Fibroblast of lung (primary cell): ENCODE measurements at regions not wholly inside any gene's neighbourhood (a gene's known extent, or its start where the extent isn't known, plus 50 kb on each side); places are given as distances from the start of the nearest gene placed in this dataset.

ENCODE experiments used
- DNase-seq, 2 donors: peaks; one replicate each; pipeline versions ENCODE4 v3.0.0 to v3.0.0-alpha.2; 2010; ENCODE audit warnings: low read depth in 2 of 2
- H2AFZ ChIP-seq: 2 replicates; pipeline ENCODE4 v1.5.1; 2012; ENCODE audit warnings: low read length, control low read depth, inconsistent platforms
- H3K27ac ChIP-seq: 2 replicates; pipeline ENCODE4 v1.5.1; 2011; ENCODE audit warnings: low read length, control low read depth; ENCODE audit not compliant: insufficient read depth
- H3K27me3 ChIP-seq: 2 replicates; pipeline ENCODE4 v1.5.1; 2011; ENCODE audit warnings: mild to moderate bottlenecking, low read length; ENCODE audit not compliant: control insufficient read depth, insufficient read depth
- H3K36me3 ChIP-seq: 2 replicates; pipeline ENCODE4 v1.5.1; 2011; ENCODE audit warnings: low read length; ENCODE audit not compliant: control insufficient read depth, insufficient read depth
- H3K4me1 ChIP-seq: 2 replicates; pipeline ENCODE4 v1.5.1; 2011; ENCODE audit warnings: low read length; ENCODE audit not compliant: control insufficient read depth, insufficient read depth; ENCODE audit errors: extremely low read depth
- H3K4me2 ChIP-seq: 2 replicates; pipeline ENCODE4 v1.5.1; 2011; ENCODE audit warnings: low read length, control low read depth; ENCODE audit not compliant: insufficient read depth; ENCODE audit errors: extremely low read depth
- H3K4me3 ChIP-seq, 4 experiments: fragments of 200-600 bp in 1 of 4; sonication (generic) in 1 of 4; replicated peaks in 1 of 4; 2 replicates each; pipeline ENCODE4 v1.5.1; 2011 to 2016; ENCODE audit warnings: low read length in 4 of 4, low read depth in 3 of 4, mild to moderate bottlenecking in 3 of 4, control low read depth in 2 of 4, inconsistent platforms in 1 of 4, mixed read lengths in 1 of 4; ENCODE audit not compliant: insufficient read depth in 1 of 4; ENCODE audit errors: control extremely low read depth in 1 of 4
- H3K79me2 ChIP-seq: 2 replicates; pipeline ENCODE4 v1.5.1; 2012; ENCODE audit warnings: mild to moderate bottlenecking, low read length, inconsistent platforms; ENCODE audit not compliant: control insufficient read depth, insufficient read depth
- H3K9ac ChIP-seq: 2 replicates; pipeline ENCODE4 v1.5.1; 2011; ENCODE audit warnings: mild to moderate bottlenecking, low read length, control low read depth; ENCODE audit not compliant: insufficient read depth
- H3K9me3 ChIP-seq: 2 replicates; pipeline ENCODE4 v1.5.1; 2012; ENCODE audit warnings: low read depth, low read length; ENCODE audit not compliant: control insufficient read depth, insufficient read depth
- H4K20me1 ChIP-seq: 2 replicates; pipeline ENCODE4 v1.5.1; 2011; ENCODE audit warnings: low read length; ENCODE audit not compliant: control insufficient read depth, insufficient read depth; ENCODE audit errors: extremely low read depth
- CTCF ChIP-seq, 2 donors: IDR thresholded peaks in 1 of 2; conservative IDR thresholded peaks in 1 of 2; 1 replicate in 1 of 2; 2 replicates in 1 of 2; pipeline ENCODE4 v1.5.1; 2011 to 2012; ENCODE audit warnings: low read length in 2 of 2, control low read depth in 1 of 2, inconsistent platforms in 1 of 2, low read depth in 1 of 2, mild to moderate bottlenecking in 1 of 2
- EZH2 ChIP-seq: IDR thresholded peaks from 2 replicates; pipeline ENCODE4 v1.5.1; 2012; ENCODE audit warnings: low read length, control low read depth, mild to moderate bottlenecking; ENCODE audit errors: missing control alignments

DNA sequence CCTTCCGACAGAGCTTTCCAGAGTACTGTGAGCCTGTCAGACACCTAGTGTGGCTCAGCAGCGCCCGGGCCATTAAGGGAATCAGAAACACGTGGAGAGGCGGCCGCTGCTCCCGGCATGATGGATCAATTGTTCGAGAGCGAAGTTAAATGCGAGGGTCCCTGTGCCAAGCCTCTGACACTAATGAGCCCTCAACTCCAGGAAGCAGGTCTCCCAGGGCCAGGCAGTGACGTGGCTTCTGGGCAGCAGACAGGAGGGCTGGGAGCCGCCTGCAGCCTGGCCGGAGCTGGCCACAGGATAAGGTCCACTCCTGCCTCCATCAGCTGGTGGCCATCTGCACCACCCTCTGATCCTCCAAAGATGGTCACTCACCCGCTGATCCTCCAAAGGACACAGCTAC is 67.5 kb upstream of the CLDN14 start:
- no peaks in the 10 kb centered on the region for H3K9me3 ChIP-seq
- peak in 1 of 2 donors; percentile 8 for DNase-seq
- H3K4me2 ChIP-seq, result no peak overlapping the region
- H4K20me1 ChIP-seq, result no peaks in the 10 kb centered on the region
- H2AFZ ChIP-seq, result no peak overlapping the region
- peaks cover 29% of the 10 kb centered on the region for H3K27me3 ChIP-seq
- H3K9ac ChIP-seq, result no peak overlapping the region
- no peak overlapping the region for H3K4me3 ChIP-seq
- H3K79me2 ChIP-seq, result no peaks in the 10 kb centered on the region
- H3K4me1 ChIP-seq, result peaks cover 7% of the 10 kb centered on the region
- H3K36me3 ChIP-seq, result no peaks in the 10 kb centered on the region
- no peak overlapping the region for H3K27ac ChIP-seq
- TF ChIP-seq EZH2 (no peak), CTCF (conservative IDR thresholded peaks at IDR 0.05 in 1 of 2, IDR thresholded peaks at IDR 0.05 in 1 of 2; ENCODE audit: low read depth in 1 of 2, low read length in 2 of 2) (no peak)

- H3K36me3 ChIP-seq, result no peaks in the 10 kb centered on the region
- H2AFZ ChIP-seq, result no peak overlapping the region
- no peak overlapping the region for H3K9ac ChIP-seq
- no peak for TF ChIP-seq CTCF (conservative IDR thresholded peaks at IDR 0.05 in 1 of 2, IDR thresholded peaks at IDR 0.05 in 1 of 2; ENCODE audit: low read depth in 1 of 2, low read length in 2 of 2)
- H4K20me1 ChIP-seq, result no peaks in the 10 kb centered on the region
- no peak overlapping the region for H3K4me2 ChIP-seq
- peaks cover 26% of the 10 kb centered on the region for H3K27me3 ChIP-seq
- no peak overlapping the region for H3K27ac ChIP-seq
- H3K4me1 ChIP-seq, result peaks cover 7% of the 10 kb centered on the region
- no peaks in the 10 kb centered on the region for H3K79me2 ChIP-seq
- DNase-seq, result no peak
- no peak overlapping the region for H3K4me3 ChIP-seq
- no peaks in the 10 kb centered on the region for H3K9me3 ChIP-seq
These were observed 68.9 kb upstream of the CLDN14 start for GRCh38 chr21:36548866-36549265.

- H3K9ac ChIP-seq, result no peak overlapping the region
- H3K4me3 ChIP-seq, result no peak overlapping the region
- DNase-seq, result no peak
- H3K27me3 ChIP-seq, result peaks cover 22% of the 10 kb centered on the region
- H3K4me2 ChIP-seq, result no peak overlapping the region
- no peaks in the 10 kb centered on the region for H3K9me3 ChIP-seq
- H2AFZ ChIP-seq, result no peak overlapping the region
- no peaks in the 10 kb centered on the region for H4K20me1 ChIP-seq
- H3K4me1 ChIP-seq, result peaks cover 7% of the 10 kb centered on the region
- no peaks in the 10 kb centered on the region for H3K36me3 ChIP-seq
- H3K27ac ChIP-seq, result no peak overlapping the region
- TF ChIP-seq CTCF (conservative IDR thresholded peaks at IDR 0.05 in 1 of 2, IDR thresholded peaks at IDR 0.05 in 1 of 2; ENCODE audit: low read depth in 1 of 2, low read length in 2 of 2) (no peak), EZH2 (no peak)
- H3K79me2 ChIP-seq, result no peaks in the 10 kb centered on the region
These were observed 69.5 kb upstream of the CLDN14 start for GRCh38 chr21:36549470-36549869.
